K562 (cell line): ENCODE measurements at regions not wholly inside any gene's neighbourhood (a gene's known extent, or its start where the extent isn't known, plus 50 kb on each side); places are given as distances from the start of the nearest gene placed in this dataset.

Source experiments
- CEBPZ ChIP-seq: fragments of 150-350 bp; IDR thresholded peaks from 2 replicates; pipeline ENCODE4 v1.6.1; 2014; ENCODE audit warnings: low read depth, mild to moderate bottlenecking, low read length, borderline replicate concordance
- CREM ChIP-seq: IDR thresholded peaks from 2 replicates; pipeline ENCODE4 v1.6.1; 2014; ENCODE audit warnings: antibody characterized with exemption, low read depth
- CTCF ChIP-seq, 3 experiments: IDR thresholded peaks in 2 of 3; conservative IDR thresholded peaks in 1 of 3; 2 replicates each; pipeline ENCODE4 v1.5.1; 2011 to 2012; ENCODE audit warnings: low read length in 3 of 3, mild to moderate bottlenecking in 3 of 3, control low read depth in 2 of 3, improper control_type of control experiment in 1 of 3, inconsistent platforms in 1 of 3, low read depth in 1 of 3, mixed read lengths in 1 of 3, moderate library complexity in 1 of 3; ENCODE audit not compliant: insufficient read depth in 2 of 3
- DPF2 ChIP-seq: fragments of 450-650 bp; IDR thresholded peaks from 2 replicates; pipeline ENCODE4 v1.6.1; 2016
- FOXJ3 ChIP-seq: sonication (generic); formaldehyde crosslinking; IDR thresholded peaks from 2 replicates; pipeline ENCODE4 v1.4.0; 2020; ENCODE audit warnings: mild to moderate bottlenecking, missing genetic modification reagents
- FOXM1 ChIP-seq, 2 experiments: fragments of 450-650 bp in 1 of 2; sonication (generic) in 1 of 2; formaldehyde crosslinking in 1 of 2; IDR thresholded peaks; 2 replicates each; pipeline versions ENCODE4 v1.6.1 to v1.9.0; 2017 to 2022; ENCODE audit warnings: low read depth in 2 of 2, mild to moderate bottlenecking in 2 of 2, missing genetic modification reagents in 1 of 2, moderate library complexity in 1 of 2
- KLF10 ChIP-seq: fragments of 250-450 bp; sonication (Bioruptor Pico); IDR thresholded peaks from 2 replicates; pipeline ENCODE4 v1.6.1; 2021; ENCODE audit warnings: matching md5 sums
- NONO ChIP-seq, 2 experiments: fragments of 200-400 bp in 1 of 2; fragments of 450-650 bp in 1 of 2; formaldehyde crosslinking in 1 of 2; IDR thresholded peaks; 2 replicates each; pipeline ENCODE4 v1.6.1; 2017; ENCODE audit warnings: low read depth in 2 of 2, mild to moderate bottlenecking in 2 of 2, moderate library complexity in 2 of 2, low read length in 1 of 2
- NR1H2 ChIP-seq: sonication (generic); formaldehyde crosslinking; IDR thresholded peaks from 2 replicates; pipeline ENCODE4 v1.4.0; 2020; ENCODE audit warnings: mild to moderate bottlenecking, missing genetic modification reagents
- YY1 ChIP-seq, 3 experiments: IDR thresholded peaks; 2 replicates each; pipeline ENCODE4 v1.6.1; 2011; ENCODE audit warnings: low read length in 2 of 3, mild to moderate bottlenecking in 2 of 3, moderate library complexity in 2 of 3, borderline replicate concordance in 1 of 3, control low read depth in 1 of 3, low read depth in 1 of 3; ENCODE audit not compliant: insufficient read depth in 3 of 3, insufficient replicate concordance in 2 of 3, control insufficient read depth in 1 of 3, insufficient read length in 1 of 3; ENCODE audit errors: extremely low read depth in 1 of 3

- TF ChIP-seq CTCF (IDR thresholded peaks at IDR 0.05 in 2 of 3, conservative IDR thresholded peaks at IDR 0.05 in 1 of 3; ENCODE audit: insufficient read depth in 2 of 3, low read depth in 1 of 3, low read length in 3 of 3) (no peak), CEBPZ (no peak), CREM (no peak), KLF10 (CRISPR knock-in tag) (no peak), NONO (IDR thresholded peaks at IDR 0.05; ENCODE audit: low read depth in 2 of 2, low read length in 1 of 2) (no peak), FOXM1 (IDR thresholded peaks at IDR 0.05; ENCODE audit: low read depth) (no peak), FOXM1 (CRISPR knock-in tag; IDR thresholded peaks at IDR 0.05; ENCODE audit: low read depth) (no peak), FOXJ3 (CRISPR knock-in tag) (no peak), YY1 (IDR thresholded peaks at IDR 0.05; ENCODE audit: borderline replicate concordance in 1 of 3, control insufficient read depth in 1 of 3, extremely low read depth in 1 of 3, insufficient read depth in 3 of 3, insufficient read length in 1 of 3, insufficient replicate concordance in 2 of 3, low read depth in 1 of 3, low read length in 2 of 3) (no peak), DPF2 (no peak), NR1H2 (no peak)
Measured at GRCh38 chr10:127827354-127828140, 65.2 kb downstream of the CLRN3 start.
